ENCODE measurements at regions not wholly inside any gene's neighbourhood (a gene's known extent, or its start where the extent isn't known, plus 50 kb on each side); places are given as distances from the start of the nearest gene placed in this dataset.

GRCh38 chr12:17372508-17372907 is 717.5 kb downstream of the RERGL start:
- Histone ChIP-seq H3K23ac (ENCODE audit: insufficient read length, low read depth, low read length) (no peak overlapping the region), H4K20me1 (ENCODE audit: control insufficient read depth, insufficient read depth, insufficient read length) (no peaks in the 10 kb centered on the region), H3K14ac (ENCODE audit: insufficient read depth, low read length) (no peak overlapping the region), H3K4ac (ENCODE audit: low read depth, low read length) (no peak overlapping the region), H3K9ac (ENCODE audit: extremely low read depth, insufficient read length, low read length) (no peak overlapping the region), H3K79me1 (ENCODE audit: insufficient read depth, low read depth, low read length, poor library complexity, severe bottlenecking) (no peaks in the 10 kb centered on the region), H2AK5ac (ENCODE audit: insufficient read length, low read length) (no peak overlapping the region), H3T11ph (ENCODE audit: low read length) (no peak overlapping the region), H3K9me3 (ENCODE audit: control insufficient read depth, low read depth, low read length) (no peaks in the 10 kb centered on the region), H2BK12ac (ENCODE audit: insufficient read length, low read depth, low read length) (no peak overlapping the region), H2BK20ac (ENCODE audit: low read depth, low read length, poor library complexity, severe bottlenecking) (no peak overlapping the region), H2BK15ac (ENCODE audit: low read depth, low read length) (no peak overlapping the region), H2BK5ac (ENCODE audit: insufficient read length, low read length) (no peak overlapping the region), H3K27me3 (ENCODE audit: insufficient read depth, low read length) (no peaks in the 10 kb centered on the region), H3K23me2 (ENCODE audit: insufficient read length, low read depth, low read length, poor library complexity, severe bottlenecking) (no peaks in the 10 kb centered on the region), H4K91ac (ENCODE audit: insufficient read length, low read depth, low read length) (no peak overlapping the region), H2AFZ (ENCODE audit: low read length) (no peak overlapping the region), H3K56ac (ENCODE audit: insufficient read length, low read depth, low read length) (no peak overlapping the region), H4K5ac (ENCODE audit: insufficient read length, low read depth, low read length) (no peak overlapping the region), H3K18ac (ENCODE audit: insufficient read length, low read depth, low read length) (no peak overlapping the region), H2BK120ac (ENCODE audit: low read depth, low read length, poor library complexity, severe bottlenecking) (no peak overlapping the region), H3K27ac (ENCODE audit: insufficient read length, low read depth, low read length) (no peak overlapping the region), H4K8ac (replicated peaks; ENCODE audit: insufficient read length, low read depth, low read length) (no peak overlapping the region), H3K79me2 (ENCODE audit: insufficient read depth, low read length) (no peaks in the 10 kb centered on the region), H3K4me1 (ENCODE audit: insufficient read depth, low read length) (no peaks in the 10 kb centered on the region), H3K4me2 (ENCODE audit: insufficient read depth, insufficient read length, low read length) (no peak overlapping the region)
- H3K27ac Mint-ChIP-seq = no peak overlapping the region
- no peak for TF ChIP-seq CTCF (conservative IDR thresholded peaks at IDR 0.05)
- H3K4me1 Mint-ChIP-seq = no peaks in the 10 kb centered on the region
- H3K4me3 Mint-ChIP-seq = no peak overlapping the region
- H3K9me3 Mint-ChIP-seq = no peaks in the 10 kb centered on the region
- H3K36me3 Mint-ChIP-seq (ENCODE audit: insufficient read depth in 1 of 3, low read depth in 3 of 3) = no peaks in the 10 kb centered on the region
- DNase-seq = no peak
- no peaks in the 10 kb centered on the region for H3K27me3 Mint-ChIP-seq (ENCODE audit: low read depth)
- WGBS (ENCODE audit: extremely low coverage, insufficient read length, low lambda C conversion rate) = no CpG with 5 or more reads among the region's 1 CpG
